ENCODE measurements at regions not wholly inside any gene's neighbourhood (a gene's known extent, or its start where the extent isn't known, plus 50 kb on each side); places are given as distances from the start of the nearest gene placed in this dataset.

GRCh38 chr6:120498711-120499110 is 835.6 kb downstream of the TBC1D32 start:
- no peak overlapping the region for H2BK5ac ChIP-seq (ENCODE audit: insufficient read length, low read length)
- no peak overlapping the region for H3T11ph ChIP-seq (ENCODE audit: low read length)
- H2BK12ac ChIP-seq (ENCODE audit: insufficient read length, low read depth, low read length) = no peak overlapping the region
- no peak overlapping the region for H3K9ac ChIP-seq (ENCODE audit: extremely low read depth, insufficient read length, low read length)
- H3K4ac ChIP-seq (ENCODE audit: low read depth, low read length) = no peak overlapping the region
- no peak overlapping the region for H2AFZ ChIP-seq (ENCODE audit: low read length)
- no peak overlapping the region for H2AK5ac ChIP-seq (ENCODE audit: insufficient read length, low read length)
- H3K4me1 ChIP-seq (ENCODE audit: insufficient read depth, low read length) = no peaks in the 10 kb centered on the region
- Mint-ChIP-seq H3K4me1 (no peaks in the 10 kb centered on the region), H3K4me3 (no peak overlapping the region), H3K36me3 (ENCODE audit: insufficient read depth in 1 of 3, low read depth in 3 of 3) (no peaks in the 10 kb centered on the region), H3K27me3 (ENCODE audit: low read depth) (no peaks in the 10 kb centered on the region), H3K27ac (no peak overlapping the region), H3K9me3 (no peaks in the 10 kb centered on the region)
- no peak overlapping the region for H3K14ac ChIP-seq (ENCODE audit: insufficient read depth, low read length)
- no peak overlapping the region for H2BK120ac ChIP-seq (ENCODE audit: low read depth, low read length, poor library complexity, severe bottlenecking)
- H3K27me3 ChIP-seq (ENCODE audit: insufficient read depth, low read length) = no peaks in the 10 kb centered on the region
- no peaks in the 10 kb centered on the region for H3K79me2 ChIP-seq (ENCODE audit: insufficient read depth, low read length)
- DNase-seq = no peak
- no peaks in the 10 kb centered on the region for H3K79me1 ChIP-seq (ENCODE audit: insufficient read depth, low read depth, low read length, poor library complexity, severe bottlenecking)
- H3K9me3 ChIP-seq (ENCODE audit: control insufficient read depth, low read depth, low read length) = no peaks in the 10 kb centered on the region
- no peak overlapping the region for H4K91ac ChIP-seq (ENCODE audit: insufficient read length, low read depth, low read length)
- no peak overlapping the region for H4K8ac ChIP-seq (replicated peaks; ENCODE audit: insufficient read length, low read depth, low read length)
- H3K4me2 ChIP-seq (ENCODE audit: insufficient read depth, insufficient read length, low read length) = no peak overlapping the region
- no peak overlapping the region for H3K23ac ChIP-seq (ENCODE audit: insufficient read length, low read depth, low read length)
- no CpG with 5 or more reads among the region's 6 CpGs for WGBS (ENCODE audit: extremely low coverage, insufficient read length, low lambda C conversion rate)
- H4K20me1 ChIP-seq (ENCODE audit: control insufficient read depth, insufficient read depth, insufficient read length) = no peaks in the 10 kb centered on the region
- no peaks in the 10 kb centered on the region for H3K23me2 ChIP-seq (ENCODE audit: insufficient read length, low read depth, low read length, poor library complexity, severe bottlenecking)
- no peak overlapping the region for H3K18ac ChIP-seq (ENCODE audit: insufficient read length, low read depth, low read length)
- H4K5ac ChIP-seq (ENCODE audit: insufficient read length, low read depth, low read length) = no peak overlapping the region
- H3K27ac ChIP-seq (ENCODE audit: insufficient read length, low read depth, low read length) = no peak overlapping the region
- no peak overlapping the region for H2BK15ac ChIP-seq (ENCODE audit: low read depth, low read length)
- no peak overlapping the region for H3K56ac ChIP-seq (ENCODE audit: insufficient read length, low read depth, low read length)
- TF ChIP-seq CTCF (conservative IDR thresholded peaks at IDR 0.05) = no peak
- H2BK20ac ChIP-seq (ENCODE audit: low read depth, low read length, poor library complexity, severe bottlenecking) = no peak overlapping the region

Measured in H9 (cell line).